Spleen (tissue), 7 donors: ENCODE measurements at regions not wholly inside any gene's neighbourhood (a gene's known extent, or its start where the extent isn't known, plus 50 kb on each side); places are given as distances from the start of the nearest gene placed in this dataset.

Experiments
- CTCF ChIP-seq, 11 experiments: fragments of 200-600 bp in 7 of 11; fragments of 450-650 bp in 4 of 11; sonication (generic) in 4 of 11; IDR thresholded peaks in 8 of 11; conservative IDR thresholded peaks in 3 of 11; 1 replicate in 7 of 11; 2 replicates in 4 of 11; pipeline versions ENCODE4 v1.4.0 to v1.8.0; 2016 to 2021; ENCODE audit warnings: antibody characterized with exemption in 11 of 11, inconsistent platforms in 4 of 11, mild to moderate bottlenecking in 1 of 11
- POLR2A ChIP-seq, 3 donors: fragments of 450-650 bp; IDR thresholded peaks; one replicate each; pipeline ENCODE4 v1.5.1; 2017; ENCODE audit warnings: antibody characterized with exemption in 3 of 3, mild to moderate bottlenecking in 1 of 3
- POLR2AphosphoS5 ChIP-seq, 3 donors: sonication (generic); formaldehyde crosslinking; IDR thresholded peaks; one replicate each; pipeline ENCODE4 v1.5.1; 2017; ENCODE audit warnings: antibody characterized with exemption in 3 of 3
- donor health status: DM: no; HTN: no; CAD: no; lungs with moderate emphysema.
- donor health status: DM: no; HTN: no; CAD: no.
- donor health status: DM: no; HTN: no; CAD: no.

DNA sequence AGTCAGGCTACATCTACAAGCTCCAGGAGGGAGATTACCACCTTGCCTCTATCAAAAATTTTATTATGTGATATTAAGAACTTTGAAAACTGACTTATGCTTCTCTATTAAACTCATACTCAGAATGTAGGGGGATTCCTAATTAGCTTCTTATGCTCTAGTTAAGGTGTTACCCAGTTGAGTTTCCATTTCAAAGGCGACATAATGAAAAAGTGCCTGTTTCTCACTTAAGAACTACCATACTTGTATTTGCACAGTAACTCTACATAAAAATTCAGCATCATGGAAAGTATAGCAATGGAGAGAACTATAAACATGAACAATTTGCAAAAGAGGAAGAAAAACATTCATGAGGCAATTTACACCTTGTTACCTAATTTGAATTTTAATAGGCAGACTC lies 739.1 kb downstream of the ZPLD1 start:
- TF ChIP-seq POLR2A (IDR thresholded peaks at IDR 0.05), result no peak
- TF ChIP-seq CTCF (IDR thresholded peaks at IDR 0.05 in 8 of 11, conservative IDR thresholded peaks at IDR 0.05 in 3 of 11), result no peak
- TF ChIP-seq POLR2AphosphoS5 (IDR thresholded peaks at IDR 0.05), result no peak
